HG03175 (cell line): ENCODE measurements at regions not wholly inside any gene's neighbourhood (a gene's known extent, or its start where the extent isn't known, plus 50 kb on each side); places are given as distances from the start of the nearest gene placed in this dataset.

ENCODE experiments used
- ATAC-seq: cut with Tn5 transposase; IDR thresholded peaks from one replicate; pipeline ENCODE4 v1.9.1; 2021; ENCODE audit warnings: mild to moderate bottlenecking, moderate library complexity; ENCODE audit not compliant: unreplicated experiment

GRCh38 chr3:178480274-178480673, 56.0 kb upstream of the KCNMB2 start:
- ATAC-seq, result peak; percentile 28

GRCh38 chr3:178480795-178481194, 55.4 kb upstream of the KCNMB2 start:
- ATAC-seq, result peak; percentile 99

GRCh38 chr3:178482981-178483380, 53.3 kb upstream of the KCNMB2 start:
- no peak for ATAC-seq

GRCh38 chr3:178483704-178484103, 52.5 kb upstream of the KCNMB2 start:
- no peak for ATAC-seq

- ATAC-seq, result no peak
Measured at GRCh38 chr3:178485756-178486155, 50.5 kb upstream of the KCNMB2 start.
